GM12878 (cell line): ENCODE measurements at regions not wholly inside any gene's neighbourhood (a gene's known extent, or its start where the extent isn't known, plus 50 kb on each side); places are given as distances from the start of the nearest gene placed in this dataset.

Experiments
- ATAC-seq: fragments of 200-7000 bp; cut with Tn5 transposase; 3 replicates; pipeline ENCODE4 v1.9.1; 2020; ENCODE audit warnings: mild to moderate bottlenecking, moderate library complexity
- BruUV-seq: library from RNA; stranded (reverse); fragments of 400-500 nt; replicated peaks from 2 replicates; lab custom pipeline; 2021; lab: Mats Ljungman, UMichigan
- CTCF ChIA-PET: fragments of 300-600 bp; sonication (Branson Sonifier 250); formaldehyde crosslinking; extraction: SDS; loops from one replicate; lab custom pipeline; 2021; ENCODE audit warnings: inconsistent platforms; lab: Yijun Ruan, JAX
- POLR2A ChIA-PET: fragments of 350-600 bp; formaldehyde crosslinking; extraction: SDS; loops from one replicate; lab custom pipeline; 2021; ENCODE audit warnings: inconsistent platforms; lab: Charles Lee
- RAD21 ChIA-PET: fragments of 300-600 bp; sonication (Branson Sonifier 250); formaldehyde crosslinking; loops from one replicate; lab custom pipeline; 2023; ENCODE audit warnings: antibody characterized with exemption; ENCODE audit not compliant: unreplicated experiment; lab: Charles Lee
- SMC1A ChIA-PET: fragments of 300-600 bp; sonication (Branson Sonifier 250); formaldehyde crosslinking; loops from one replicate; lab custom pipeline; 2023; ENCODE audit not compliant: unreplicated experiment, uncharacterized antibody; lab: Charles Lee
- DNase-seq: peaks from one replicate; pipeline ENCODE4 v3.0.0-alpha.2; 2011; ENCODE audit warnings: low read depth, low spot score
- FAIRE-seq: peaks from 3 replicates; lab custom pipeline; 2011; peaks lifted over from hg19 to GRCh38; lab: Jason Lieb, UNC
- H2AFZ ChIP-seq: 2 replicates; pipeline ENCODE4 v1.6.0; 2011; ENCODE audit warnings: low read depth, low read length, control low read depth; ENCODE audit not compliant: control insufficient read depth
- H3K27ac ChIP-seq: 2 replicates; pipeline ENCODE4 v1.5.1; 2011; ENCODE audit warnings: control low read depth; ENCODE audit not compliant: control insufficient read depth, insufficient read depth
- H3K27me3 ChIP-seq, 2 experiments: replicated peaks in 1 of 2; 2 replicates each; pipeline versions ENCODE4 v1.6.0 to v1.6.1; 2011; ENCODE audit warnings: low read length in 1 of 2; ENCODE audit not compliant: control insufficient read depth in 2 of 2, insufficient read depth in 2 of 2
- H3K36me3 ChIP-seq, 2 experiments: 2 replicates each; pipeline ENCODE4 v1.5.1; 2011; ENCODE audit warnings: low read length in 1 of 2; ENCODE audit not compliant: control insufficient read depth in 2 of 2, insufficient read depth in 2 of 2
- H3K4me1 ChIP-seq: 2 replicates; pipeline ENCODE4 v1.6.1; 2011; ENCODE audit warnings: mild to moderate bottlenecking, low read length, moderate library complexity, mixed read lengths; ENCODE audit not compliant: control insufficient read depth, insufficient read depth
- H3K4me2 ChIP-seq: 2 replicates; pipeline ENCODE4 v1.6.0; 2011; ENCODE audit warnings: control low read depth; ENCODE audit not compliant: control insufficient read depth, insufficient read depth
- H3K4me3 ChIP-seq: fragments of 200-600 bp; sonication (generic); 2 replicates; pipeline ENCODE4 v1.5.1; 2016
- H3K79me2 ChIP-seq: 2 replicates; pipeline ENCODE4 v1.6.0; 2011; ENCODE audit warnings: low read length; ENCODE audit not compliant: control insufficient read depth, insufficient read depth
- H3K9ac ChIP-seq: 2 replicates; pipeline ENCODE4 v1.8.0; 2011; ENCODE audit warnings: low read length, control low read depth, mixed read lengths; ENCODE audit not compliant: control insufficient read depth, insufficient read depth
- H3K9me3 ChIP-seq: replicated peaks from 3 replicates; pipeline ENCODE4 v1.5.1; 2011; ENCODE audit warnings: mild to moderate bottlenecking, low read length; ENCODE audit not compliant: control insufficient read depth, insufficient read depth
- H4K20me1 ChIP-seq: 2 replicates; pipeline ENCODE4 v1.6.0; 2011; ENCODE audit not compliant: control insufficient read depth, insufficient read depth
- CEBPB ChIP-seq, 2 experiments: fragments of 150-350 bp in 1 of 2; IDR thresholded peaks; 2 replicates each; pipeline ENCODE4 v1.6.1; 2012 to 2014; ENCODE audit warnings: low read depth in 2 of 2, low read length in 2 of 2, borderline replicate concordance in 1 of 2, inconsistent platforms in 1 of 2
- CREM ChIP-seq: IDR thresholded peaks from 2 replicates; pipeline ENCODE4 v1.6.1; 2014; ENCODE audit warnings: antibody characterized with exemption, low read depth
- KDM1A ChIP-seq: fragments of 200-600 bp; sonication (generic); IDR thresholded peaks from 2 replicates; pipeline ENCODE4 v1.6.1; 2016; ENCODE audit warnings: borderline replicate concordance
- MEF2B ChIP-seq: fragments of 450-650 bp; IDR thresholded peaks from 2 replicates; pipeline ENCODE4 v1.6.1; 2018; ENCODE audit warnings: mild to moderate bottlenecking, moderate library complexity; ENCODE audit not compliant: partially characterized antibody, poor library complexity, severe bottlenecking
- NBN ChIP-seq: fragments of 450-650 bp; IDR thresholded peaks from 2 replicates; pipeline ENCODE4 v1.6.1; 2016
- PKNOX1 ChIP-seq: fragments of 450-650 bp; IDR thresholded peaks from 2 replicates; pipeline ENCODE4 v1.6.1; 2016; ENCODE audit warnings: mild to moderate bottlenecking
- RELB ChIP-seq: fragments of 450-650 bp; IDR thresholded peaks from 2 replicates; pipeline ENCODE4 v1.6.1; 2017; ENCODE audit warnings: low read depth, mild to moderate bottlenecking, moderate library complexity
- SMAD5 ChIP-seq: IDR thresholded peaks from 2 replicates; pipeline ENCODE4 v1.6.1; 2016; ENCODE audit warnings: antibody characterized with exemption, low read depth
- SP1 ChIP-seq: IDR thresholded peaks from one replicate; pipeline ENCODE4 v1.6.1; 2011; ENCODE audit warnings: low read depth, low read length
- SUZ12 ChIP-seq: fragments of 200-600 bp; sonication (generic); IDR thresholded peaks from one replicate; pipeline ENCODE4 v1.6.1; 2018; ENCODE audit warnings: antibody characterized with exemption, mild to moderate bottlenecking; ENCODE audit not compliant: unreplicated experiment
- WRNIP1 ChIP-seq: IDR thresholded peaks from 2 replicates; pipeline ENCODE4 v1.6.1; 2011; ENCODE audit warnings: low read depth, low read length, improper control_type of control experiment, borderline replicate concordance
- ZBTB40 ChIP-seq: fragments of 450-650 bp; IDR thresholded peaks from 2 replicates; pipeline ENCODE4 v1.6.1; 2016; ENCODE audit warnings: mild to moderate bottlenecking, moderate library complexity, borderline replicate concordance
- ZSCAN29 ChIP-seq: fragments of 450-650 bp; IDR thresholded peaks from 2 replicates; pipeline ENCODE4 v1.6.1; 2017; ENCODE audit warnings: mild to moderate bottlenecking, moderate library complexity
- WGBS: methylation state at CpG from one replicate; pipeline ENCODE4 v1.1.6; 2016; ENCODE audit warnings: low lambda C conversion rate; ENCODE audit not compliant: insufficient replicate concordance, insufficient coverage; ENCODE audit errors: missing lambda C conversion rate; 5-methylcytosine and 5-hydroxymethylcytosine counted together
- in situ Hi-C: fragments of 300-500 bp; cut with MboI; formaldehyde crosslinking; loops from 9 replicates; pipeline ENCODE4 v1.14.3; 2018; ENCODE audit warnings: mixed read lengths
- intact Hi-C: fragments of 100-400 bp; cut with micrococcal nuclease; formaldehyde crosslinking; loops from one replicate; pipeline ENCODE4 v1.14.2; 2022; ENCODE audit not compliant: unreplicated experiment
- TF ChIP-seq, protein P1 (sequence below): IDR thresholded peaks from 2 replicates; pipeline ENCODE4 v1.6.1; 2011; ENCODE audit warnings: low read depth, low read length, improper control_type of control experiment, borderline replicate concordance

- 0% methylated on average over 2 of the region's 2 CpGs for WGBS
- ATAC-seq (no peak), FAIRE-seq (no peak), DNase-seq (no peak)
- ChIA-PET RAD21 (no interaction called here), CTCF (no interaction called here), SMC1A (no interaction called here), POLR2A (no interaction called here)
- Histone ChIP-seq H3K9me3 (no peaks in the 10 kb centered on the region), H3K27me3 (no peaks in the 10 kb centered on the region), H3K36me3 (no peaks in the 10 kb centered on the region), H3K27ac (no peak overlapping the region), H2AFZ (no peak overlapping the region), H3K4me3 (no peak overlapping the region), H3K79me2 (no peaks in the 10 kb centered on the region), H3K9ac (no peak overlapping the region), H3K4me2 (no peak overlapping the region), H3K4me1 (no peaks in the 10 kb centered on the region), H4K20me1 (no peaks in the 10 kb centered on the region)
- BruUV-seq = no TSS peak
- in situ Hi-C loops = no loop called here
- intact Hi-C loops = no loop called here
- TF ChIP-seq KDM1A = no peak
- TF ChIP-seq CREM = no peak
- TF ChIP-seq, protein P1, sequence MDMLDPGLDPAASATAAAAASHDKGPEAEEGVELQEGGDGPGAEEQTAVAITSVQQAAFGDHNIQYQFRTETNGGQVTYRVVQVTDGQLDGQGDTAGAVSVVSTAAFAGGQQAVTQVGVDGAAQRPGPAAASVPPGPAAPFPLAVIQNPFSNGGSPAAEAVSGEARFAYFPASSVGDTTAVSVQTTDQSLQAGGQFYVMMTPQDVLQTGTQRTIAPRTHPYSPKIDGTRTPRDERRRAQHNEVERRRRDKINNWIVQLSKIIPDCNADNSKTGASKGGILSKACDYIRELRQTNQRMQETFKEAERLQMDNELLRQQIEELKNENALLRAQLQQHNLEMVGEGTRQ = no peak
- no peak for TF ChIP-seq RELB
- TF ChIP-seq ZBTB40 = no peak
- TF ChIP-seq SMAD5 = no peak
- TF ChIP-seq WRNIP1 = no peak
- no peak for TF ChIP-seq MEF2B
- no peak for TF ChIP-seq SP1
- TF ChIP-seq ZSCAN29 = no peak
- TF ChIP-seq PKNOX1 = no peak
- no peak for TF ChIP-seq SUZ12
- TF ChIP-seq NBN = no peak
- no peak for TF ChIP-seq CEBPB (IDR thresholded peaks at IDR 0.05; ENCODE audit: borderline replicate concordance in 1 of 2, low read depth in 2 of 2, low read length in 2 of 2)
These were observed 528.1 kb upstream of the SEMA3D start for GRCh38 chr7:85714951-85715350.
